Fibroblast of pulmonary artery (primary cell): ENCODE measurements at regions not wholly inside any gene's neighbourhood (a gene's known extent, or its start where the extent isn't known, plus 50 kb on each side); places are given as distances from the start of the nearest gene placed in this dataset.

Experiments
- DNase-seq: peaks from one replicate; pipeline ENCODE4 v3.0.0-alpha.2; 2010; ENCODE audit warnings: low read depth
- H3K4me3 ChIP-seq: replicated peaks from 2 replicates; pipeline ENCODE4 v1.5.1; 2011; ENCODE audit warnings: low read depth, mild to moderate bottlenecking, control low read depth, low read length, moderate library complexity
- TF ChIP-seq, protein P1 (sequence below): IDR thresholded peaks from 2 replicates; pipeline ENCODE4 v1.5.1; 2011; ENCODE audit warnings: mild to moderate bottlenecking, control low read depth, low read length, inconsistent platforms; ENCODE audit errors: missing control alignments

DNA sequence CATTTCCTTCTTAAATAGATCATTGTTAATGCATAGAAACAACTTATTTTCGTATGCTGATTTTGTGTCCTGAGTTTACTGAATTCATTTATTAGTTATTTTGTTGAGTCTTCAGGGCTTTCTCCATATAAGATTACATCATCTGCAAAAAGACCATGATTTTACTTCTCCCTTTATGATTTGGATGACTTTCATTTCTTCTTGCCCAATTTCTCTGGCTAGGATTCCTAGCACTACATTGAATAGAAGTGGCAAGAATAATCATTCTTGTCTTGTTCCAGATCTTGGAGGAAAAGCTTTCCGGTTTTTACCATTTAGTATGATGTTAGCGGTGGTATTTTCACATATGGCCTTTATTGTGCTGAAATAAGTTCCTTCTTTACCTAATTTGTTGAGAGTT lies 303.0 kb upstream of the RTL1 start:
- DNase-seq = no peak
- TF ChIP-seq, protein P1, sequence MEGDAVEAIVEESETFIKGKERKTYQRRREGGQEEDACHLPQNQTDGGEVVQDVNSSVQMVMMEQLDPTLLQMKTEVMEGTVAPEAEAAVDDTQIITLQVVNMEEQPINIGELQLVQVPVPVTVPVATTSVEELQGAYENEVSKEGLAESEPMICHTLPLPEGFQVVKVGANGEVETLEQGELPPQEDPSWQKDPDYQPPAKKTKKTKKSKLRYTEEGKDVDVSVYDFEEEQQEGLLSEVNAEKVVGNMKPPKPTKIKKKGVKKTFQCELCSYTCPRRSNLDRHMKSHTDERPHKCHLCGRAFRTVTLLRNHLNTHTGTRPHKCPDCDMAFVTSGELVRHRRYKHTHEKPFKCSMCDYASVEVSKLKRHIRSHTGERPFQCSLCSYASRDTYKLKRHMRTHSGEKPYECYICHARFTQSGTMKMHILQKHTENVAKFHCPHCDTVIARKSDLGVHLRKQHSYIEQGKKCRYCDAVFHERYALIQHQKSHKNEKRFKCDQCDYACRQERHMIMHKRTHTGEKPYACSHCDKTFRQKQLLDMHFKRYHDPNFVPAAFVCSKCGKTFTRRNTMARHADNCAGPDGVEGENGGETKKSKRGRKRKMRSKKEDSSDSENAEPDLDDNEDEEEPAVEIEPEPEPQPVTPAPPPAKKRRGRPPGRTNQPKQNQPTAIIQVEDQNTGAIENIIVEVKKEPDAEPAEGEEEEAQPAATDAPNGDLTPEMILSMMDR = no peak
- no peak overlapping the region for H3K4me3 ChIP-seq

DNA sequence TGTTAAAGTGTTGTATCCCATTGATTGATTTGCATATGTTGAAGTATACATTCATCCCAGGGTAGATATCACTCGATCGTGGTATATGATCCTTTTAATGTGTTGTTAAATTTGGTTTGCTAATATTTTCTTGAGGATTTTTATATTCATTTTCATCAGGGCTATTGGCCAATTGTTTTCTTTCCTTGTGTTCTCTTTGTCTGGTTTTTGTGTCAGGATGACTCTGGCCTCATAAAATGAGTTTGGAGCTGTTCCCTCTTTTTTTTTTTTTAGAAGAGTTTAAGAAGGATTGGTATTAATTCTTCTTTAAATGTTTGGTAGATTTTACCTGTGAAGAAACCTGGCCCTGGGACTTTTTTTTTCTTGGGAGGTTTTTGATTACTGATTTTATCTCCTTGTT lies 303.5 kb upstream of the RTL1 start:
- H3K4me3 ChIP-seq = no peak overlapping the region
- TF ChIP-seq, protein P1 = no peak
- DNase-seq = no peak

DNA sequence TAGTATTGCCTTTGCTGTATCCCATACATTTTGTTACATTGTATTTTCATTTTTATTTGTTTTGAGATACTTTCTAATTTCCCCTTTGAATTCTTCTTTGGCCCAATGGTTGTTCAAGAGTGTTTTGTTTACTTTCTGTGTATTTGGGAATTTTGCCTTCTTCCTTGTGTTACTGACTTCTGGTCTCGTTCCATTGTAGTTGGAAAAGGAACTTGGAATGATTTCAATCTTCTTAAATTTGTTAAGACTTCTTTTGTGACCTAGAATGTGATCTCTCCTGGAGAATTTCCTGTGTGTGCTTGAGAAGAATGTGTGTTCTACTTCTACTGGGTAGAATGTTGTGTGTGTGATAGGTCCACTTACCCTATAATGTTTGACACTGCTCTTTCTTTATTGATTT lies 304.4 kb upstream of the RTL1 start:
- H3K4me3 ChIP-seq = no peak overlapping the region
- TF ChIP-seq, protein P1 = no peak
- no peak for DNase-seq

DNA sequence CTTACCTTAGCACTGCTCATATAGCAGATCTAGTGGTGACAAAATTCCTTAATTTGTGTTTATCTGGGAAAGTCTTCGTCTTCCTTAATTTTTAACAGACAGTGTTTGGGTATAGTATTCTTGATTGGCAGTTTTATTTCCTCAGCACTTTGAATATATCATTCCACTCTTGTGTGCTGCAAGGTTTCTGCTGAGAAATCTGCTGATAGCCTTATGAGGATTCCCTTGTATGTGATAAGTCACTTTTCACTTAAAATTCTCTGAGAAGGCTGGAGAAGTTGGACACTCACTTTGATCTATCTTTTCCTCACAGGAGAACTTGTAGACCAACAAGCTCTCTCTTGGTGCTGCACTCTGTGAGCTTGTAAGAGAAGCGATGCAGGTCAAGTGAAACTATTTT lies 306.1 kb upstream of the RTL1 start:
- no peak for DNase-seq
- TF ChIP-seq, protein P1 = no peak
- no peak overlapping the region for H3K4me3 ChIP-seq

DNA sequence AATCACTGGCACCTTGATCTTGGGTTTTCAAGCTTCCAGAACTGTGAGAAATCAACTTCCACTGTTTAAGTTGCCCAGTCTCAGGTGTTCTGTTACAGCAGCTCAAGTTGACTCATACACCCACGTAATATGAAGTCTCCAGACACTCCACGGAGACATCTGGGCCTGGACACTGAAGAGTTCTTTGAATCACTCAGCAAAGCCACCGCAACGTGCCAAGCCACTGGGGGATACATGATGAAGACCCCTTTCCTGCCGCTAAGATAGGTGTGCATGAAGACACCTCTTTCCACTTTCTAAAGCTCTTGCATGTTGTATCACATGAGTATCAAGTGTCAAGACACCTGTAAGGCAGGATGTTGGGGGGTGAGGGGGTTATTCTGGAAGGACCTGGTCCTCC lies 311.7 kb upstream of the RTL1 start:
- H3K4me3 ChIP-seq = no peak overlapping the region
- DNase-seq = no peak
- TF ChIP-seq, protein P1 = no peak

DNA sequence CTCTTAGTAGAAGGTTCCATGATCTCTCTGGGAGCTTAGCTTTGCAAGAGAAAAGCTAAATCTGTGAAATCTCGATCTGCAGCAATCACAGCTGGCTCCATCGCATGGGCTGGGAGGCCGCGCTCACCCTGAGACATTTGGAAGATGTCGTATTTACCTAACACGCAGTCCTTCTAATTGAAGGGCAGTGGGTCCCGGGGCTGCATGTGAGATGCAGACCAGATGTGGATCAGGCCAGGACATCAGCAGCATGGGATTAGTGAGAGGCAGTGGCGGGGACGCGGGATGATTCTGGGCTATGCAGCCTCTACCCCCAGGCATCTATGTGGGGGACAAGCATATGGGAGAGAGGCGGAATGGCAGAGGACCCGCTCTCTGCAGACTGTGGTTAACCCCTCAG lies 312.4 kb upstream of the RTL1 start:
- TF ChIP-seq, protein P1 = no peak

DNA sequence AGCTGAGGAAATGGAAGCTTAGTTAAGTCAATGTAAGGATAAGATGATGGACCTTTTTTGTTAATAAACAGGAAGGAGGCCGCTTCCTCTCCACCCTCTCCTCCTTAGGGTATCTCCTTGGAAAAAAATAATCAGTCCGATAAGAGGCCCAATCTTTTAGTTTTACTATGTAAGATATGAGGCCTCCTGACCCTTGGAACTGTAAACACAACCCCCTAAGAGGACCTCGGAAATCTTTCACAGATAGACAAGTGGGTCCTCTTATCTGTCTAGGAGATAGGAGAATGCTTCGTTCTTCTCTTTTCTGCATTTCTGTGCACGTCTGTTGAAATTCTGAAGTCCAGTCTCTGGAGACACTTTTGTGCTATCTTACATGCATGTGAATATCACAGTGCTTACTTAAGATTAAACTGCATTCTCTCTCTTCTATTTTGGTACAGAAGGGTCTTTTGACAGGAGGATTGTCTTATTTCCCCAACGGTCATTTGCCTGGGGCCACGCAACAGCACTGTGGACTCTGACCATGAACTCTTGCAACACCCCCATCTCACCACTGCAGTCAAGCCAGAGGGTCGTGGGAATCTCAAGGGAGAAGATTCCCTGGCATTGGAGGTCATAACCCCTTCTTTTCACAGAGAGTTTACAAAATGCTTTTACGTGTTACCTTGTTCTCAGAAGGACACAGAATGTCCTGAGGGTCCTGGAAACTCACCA lies 313.0 kb upstream of the RTL1 start:
- DNase-seq = no peak
- H3K4me3 ChIP-seq = no peak overlapping the region
- TF ChIP-seq, protein P1 = no peak

More for the DNA sequence above, 312.4 kb upstream of the RTL1 start:
- no peak for DNase-seq
- no peak overlapping the region for H3K4me3 ChIP-seq
